Liver (tissue), 3 donors: ENCODE measurements at regions not wholly inside any gene's neighbourhood (a gene's known extent, or its start where the extent isn't known, plus 50 kb on each side); places are given as distances from the start of the nearest gene placed in this dataset.

ENCODE experiments used
- ATF3 ChIP-seq: IDR thresholded peaks from 2 replicates; pipeline ENCODE4 v1.6.1; 2016; ENCODE audit warnings: antibody characterized with exemption
- CTCF ChIP-seq: fragments of 150-350 bp; IDR thresholded peaks from 2 replicates; pipeline ENCODE4 v1.5.1; 2017; ENCODE audit warnings: improper control_type of control experiment, low read depth, low read length; ENCODE audit not compliant: missing input control
- EGR1 ChIP-seq, 2 donors: IDR thresholded peaks; 2 replicates each; pipeline ENCODE4 v1.6.1; 2016 to 2018; ENCODE audit warnings: antibody characterized with exemption in 2 of 2, low read depth in 2 of 2
- FOXA1 ChIP-seq: IDR thresholded peaks from 2 replicates; pipeline ENCODE4 v1.6.1; 2016; ENCODE audit warnings: antibody characterized with exemption
- GABPA ChIP-seq, 2 donors: IDR thresholded peaks in 1 of 2; conservative IDR thresholded peaks in 1 of 2; 2 replicates each; pipeline ENCODE4 v1.6.1; 2016; ENCODE audit warnings: antibody characterized with exemption in 2 of 2, mild to moderate bottlenecking in 1 of 2, moderate library complexity in 1 of 2
- HNF4G ChIP-seq: IDR thresholded peaks from 2 replicates; pipeline ENCODE4 v1.6.1; 2016; ENCODE audit warnings: antibody characterized with exemption
- JUND ChIP-seq, 2 donors: IDR thresholded peaks; 2 replicates each; pipeline ENCODE4 v1.6.1; 2016; ENCODE audit warnings: antibody characterized with exemption in 2 of 2
- MAX ChIP-seq: IDR thresholded peaks from 2 replicates; pipeline ENCODE4 v1.6.1; 2016; ENCODE audit warnings: antibody characterized with exemption
- RAD21 ChIP-seq, 2 donors: IDR thresholded peaks; 2 replicates each; pipeline ENCODE4 v1.6.1; 2016; ENCODE audit warnings: antibody characterized with exemption in 2 of 2, mild to moderate bottlenecking in 2 of 2
- REST ChIP-seq: IDR thresholded peaks from 2 replicates; pipeline ENCODE4 v1.6.1; 2016; ENCODE audit warnings: antibody characterized with exemption, mild to moderate bottlenecking
- SP1 ChIP-seq: IDR thresholded peaks from 2 replicates; pipeline ENCODE4 v1.6.1; 2018; ENCODE audit warnings: antibody characterized with exemption, mild to moderate bottlenecking
- TAF1 ChIP-seq: conservative IDR thresholded peaks from 2 replicates; pipeline ENCODE4 v1.6.1; 2016; ENCODE audit warnings: antibody characterized with exemption, mild to moderate bottlenecking
- YY1 ChIP-seq: IDR thresholded peaks from 2 replicates; pipeline ENCODE4 v1.6.1; 2016; ENCODE audit warnings: antibody characterized with exemption, mild to moderate bottlenecking
- ZBTB33 ChIP-seq: IDR thresholded peaks from 2 replicates; pipeline ENCODE4 v1.6.1; 2016; ENCODE audit warnings: antibody characterized with exemption
- donor health status: healthy.
- donor health status: healthy.

GRCh38 chr2:9756692-9757250 lies 86.5 kb upstream of the TAF1B start:
- TF ChIP-seq CTCF (no peak), SP1 (no peak), MAX (no peak), ATF3 (no peak), REST (no peak), JUND (IDR thresholded peaks at IDR 0.05) (no peak), YY1 (no peak), EGR1 (IDR thresholded peaks at IDR 0.05; ENCODE audit: low read depth in 2 of 2) (no peak), HNF4G (no peak), TAF1 (no peak), RAD21 (IDR thresholded peaks at IDR 0.05) (no peak), GABPA (IDR thresholded peaks at IDR 0.05 in 1 of 2, conservative IDR thresholded peaks at IDR 0.05 in 1 of 2) (no peak), FOXA1 (no peak), ZBTB33 (no peak)
